OCI-LY7 (cell line): ENCODE measurements at regions not wholly inside any gene's neighbourhood (a gene's known extent, or its start where the extent isn't known, plus 50 kb on each side); places are given as distances from the start of the nearest gene placed in this dataset.

Experiments used
- BruUV-seq: library from RNA; stranded (reverse); fragments of 400-500 nt; replicated peaks from 2 replicates; lab custom pipeline; 2021; lab: Mats Ljungman, UMichigan
- CTCF ChIA-PET: fragments of 300-600 bp; sonication (Branson Sonifier 250); formaldehyde crosslinking; loops from one replicate; lab custom pipeline; 2022; ENCODE audit warnings: antibody characterized with exemption; ENCODE audit not compliant: unreplicated experiment; lab: Charles Lee
- POLR2A ChIA-PET: fragments of 300-600 bp; sonication (Branson Sonifier 250); formaldehyde crosslinking; loops from one replicate; lab custom pipeline; 2022; ENCODE audit warnings: antibody characterized with exemption; lab: Charles Lee
- DNase-seq: peaks from one replicate; pipeline ENCODE4 v3.0.0-alpha.2; 2015; ENCODE audit warnings: low spot score
- H2AFZ ChIP-seq: fragments of 200-600 bp; sonication (generic), shearing (Covaris generic); 2 replicates; pipeline ENCODE4 v1.6.1; 2014; ENCODE audit warnings: mild to moderate bottlenecking, antibody characterized with exemption, low read length, moderate library complexity
- H3K27ac ChIP-seq: fragments of 200-600 bp; sonication (generic); 2 replicates; pipeline ENCODE4 v1.5.1; 2014; ENCODE audit warnings: mixed run types, low read depth, mild to moderate bottlenecking, moderate library complexity, low read length, inconsistent platforms; ENCODE audit not compliant: poor library complexity, severe bottlenecking
- H3K36me3 ChIP-seq: fragments of 200-600 bp; sonication (generic); 2 replicates; pipeline ENCODE4 v1.6.1; 2014; ENCODE audit warnings: mild to moderate bottlenecking, antibody characterized with exemption, low read length, moderate library complexity, mixed read lengths; ENCODE audit not compliant: insufficient read depth
- H3K4me1 ChIP-seq: fragments of 200-600 bp; sonication (generic); 2 replicates; pipeline ENCODE4 v1.5.1; 2014; ENCODE audit warnings: mild to moderate bottlenecking, low read length; ENCODE audit not compliant: insufficient read depth, poor library complexity, severe bottlenecking
- H3K4me2 ChIP-seq: fragments of 200-600 bp; sonication (generic); 2 replicates; pipeline ENCODE4 v1.6.1; 2014; ENCODE audit warnings: mild to moderate bottlenecking, low read length
- H3K4me3 ChIP-seq: fragments of 200-600 bp; sonication (generic); 2 replicates; pipeline ENCODE4 v1.5.1; 2014; ENCODE audit warnings: mild to moderate bottlenecking, low read depth, low read length; ENCODE audit not compliant: poor library complexity, severe bottlenecking
- H3K79me2 ChIP-seq: fragments of 200-600 bp; sonication (generic); 2 replicates; pipeline ENCODE4 v1.6.1; 2016; ENCODE audit warnings: low read depth, mild to moderate bottlenecking, low read length, moderate library complexity, mixed read lengths; ENCODE audit not compliant: insufficient read depth
- H3K9me2 ChIP-seq: fragments of 200-600 bp; sonication (generic); 2 replicates; pipeline ENCODE4 v1.6.1; 2016; ENCODE audit warnings: mild to moderate bottlenecking, low read length, mixed read lengths; ENCODE audit not compliant: insufficient read depth
- H3K9me3 ChIP-seq: fragments of 200-600 bp; sonication (generic); 2 replicates; pipeline ENCODE4 v1.6.1; 2014; ENCODE audit warnings: mild to moderate bottlenecking, mixed run types, low read length, mixed read lengths
- H4K20me1 ChIP-seq: fragments of 200-600 bp; sonication (generic); 2 replicates; pipeline ENCODE4 v1.6.1; 2014; ENCODE audit warnings: mild to moderate bottlenecking, antibody characterized with exemption, low read length, moderate library complexity, mixed read lengths; ENCODE audit not compliant: insufficient read depth
- CTCF ChIP-seq: fragments of 200-600 bp; sonication (generic); conservative IDR thresholded peaks from 2 replicates; pipeline ENCODE4 v1.5.1; 2014; ENCODE audit warnings: mild to moderate bottlenecking, antibody characterized with exemption, low read length, moderate library complexity, mixed read lengths
- EZH2phosphoT487 ChIP-seq: fragments of 200-600 bp; sonication (generic); IDR thresholded peaks from 2 replicates; pipeline ENCODE4 v1.6.1; 2018; ENCODE audit warnings: low read depth, borderline replicate concordance, mild to moderate bottlenecking, mixed run types, antibody characterized with exemption, low read length, moderate library complexity, mixed read lengths
- intact Hi-C: fragments of 100-400 bp; cut with micrococcal nuclease; formaldehyde crosslinking; loops from one replicate; pipeline ENCODE4 v1.10.0; 2022; ENCODE audit not compliant: unreplicated experiment

- Histone ChIP-seq H3K4me2 (no peak overlapping the region), H3K4me1 (no peaks in the 10 kb centered on the region), H3K27ac (no peak overlapping the region), H4K20me1 (no peaks in the 10 kb centered on the region), H3K36me3 (no peaks in the 10 kb centered on the region), H3K9me3 (no peaks in the 10 kb centered on the region), H3K79me2 (no peaks in the 10 kb centered on the region), H2AFZ (no peak overlapping the region), H3K9me2 (no peaks in the 10 kb centered on the region), H3K4me3 (no peak overlapping the region)
- no peak for TF ChIP-seq EZH2phosphoT487
- no peak for TF ChIP-seq CTCF
- no TSS peak for BruUV-seq
- intact Hi-C loops, result no loop called here
- DNase-seq, result no peak
- ChIA-PET CTCF (no interaction called here), POLR2A (interaction anchor here (0.7 kb wide), 1 partner anchor 48 kb away, joined by 4 read pairs; no protein-coding TSS in a partner anchor)
These were observed 355.0 kb downstream of the SOCS6 start for GRCh38 chr18:70643812-70644211.

- no peak for DNase-seq
- intact Hi-C loops, result no loop called here
- H4K20me1 ChIP-seq, result no peaks in the 10 kb centered on the region
- H3K36me3 ChIP-seq, result no peaks in the 10 kb centered on the region
- POLR2A ChIA-PET, result no interaction called here
- no peaks in the 10 kb centered on the region for H3K79me2 ChIP-seq
- no peak overlapping the region for H3K4me3 ChIP-seq
- no peak overlapping the region for H2AFZ ChIP-seq
- no peak overlapping the region for H3K27ac ChIP-seq
- BruUV-seq, result no TSS peak
- no peaks in the 10 kb centered on the region for H3K4me1 ChIP-seq
- no peak overlapping the region for H3K4me2 ChIP-seq
- CTCF ChIA-PET, result no interaction called here
- no peaks in the 10 kb centered on the region for H3K9me3 ChIP-seq
- H3K9me2 ChIP-seq, result no peaks in the 10 kb centered on the region
- no peak for TF ChIP-seq CTCF
- TF ChIP-seq EZH2phosphoT487, result no peak
These were observed 352.4 kb downstream of the SOCS6 start for GRCh38 chr18:70641156-70641775.

- no peak overlapping the region for H3K27ac ChIP-seq
- CTCF ChIA-PET, result no interaction called here
These were observed 351.6 kb downstream of the SOCS6 start for GRCh38 chr18:70640336-70640887.

More at GRCh38 chr18:70640336-70640887, 351.6 kb downstream of the SOCS6 start:
- Histone ChIP-seq H3K9me2 (no peaks in the 10 kb centered on the region), H3K4me1 (no peaks in the 10 kb centered on the region), H3K4me3 (no peak overlapping the region), H3K36me3 (no peaks in the 10 kb centered on the region), H3K79me2 (no peaks in the 10 kb centered on the region), H3K9me3 (no peaks in the 10 kb centered on the region), H4K20me1 (no peaks in the 10 kb centered on the region), H3K4me2 (no peak overlapping the region), H2AFZ (no peak overlapping the region)
- BruUV-seq, result no TSS peak
- no peak for DNase-seq
- intact Hi-C loops, result no loop called here
- no peak for TF ChIP-seq CTCF
- no peak for TF ChIP-seq EZH2phosphoT487
- POLR2A ChIA-PET, result no interaction called here
